HuH-7 (cell line): ENCODE measurements at regions not wholly inside any gene's neighbourhood (a gene's known extent, or its start where the extent isn't known, plus 50 kb on each side); places are given as distances from the start of the nearest gene placed in this dataset.

Experiments
- DNase-seq: peaks from one replicate; pipeline ENCODE4 v3.0.0; 2011; ENCODE audit warnings: low spot score

GRCh38 chr4:60019946-60020345 lies 1180.2 kb upstream of the ADGRL3 start:
- no peak for DNase-seq

- no peak for DNase-seq
Measured at GRCh38 chr4:60020389-60020788, 1179.7 kb upstream of the ADGRL3 start.

- no peak for DNase-seq
Measured at GRCh38 chr4:60033826-60034225, 1166.3 kb upstream of the ADGRL3 start.

GRCh38 chr4:60034361-60034760 lies 1165.8 kb upstream of the ADGRL3 start:
- DNase-seq: no peak

GRCh38 chr4:60039908-60040307 lies 1160.2 kb upstream of the ADGRL3 start:
- DNase-seq: no peak

- DNase-seq: no peak
Measured at GRCh38 chr4:60042231-60042652, 1157.9 kb upstream of the ADGRL3 start.

GRCh38 chr4:60042941-60043340 lies 1157.2 kb upstream of the ADGRL3 start:
- no peak for DNase-seq

- no peak for DNase-seq
Measured at GRCh38 chr4:60078984-60079383, 1121.1 kb upstream of the ADGRL3 start.

GRCh38 chr4:60081839-60082238 lies 1118.3 kb upstream of the ADGRL3 start:
- no peak for DNase-seq

- DNase-seq: no peak
Measured at GRCh38 chr4:60088807-60089486, 1111.2 kb upstream of the ADGRL3 start.

- DNase-seq: no peak
Measured at GRCh38 chr4:60089546-60090273, 1110.4 kb upstream of the ADGRL3 start.

GRCh38 chr4:60096676-60097075 lies 1103.5 kb upstream of the ADGRL3 start:
- no peak for DNase-seq

GRCh38 chr4:60116592-60116991 lies 1083.5 kb upstream of the ADGRL3 start:
- DNase-seq: no peak

- no peak for DNase-seq
Measured at GRCh38 chr4:60117726-60118323, 1082.3 kb upstream of the ADGRL3 start.

GRCh38 chr4:60122820-60123219 lies 1077.3 kb upstream of the ADGRL3 start:
- DNase-seq: no peak

- no peak for DNase-seq
Measured at GRCh38 chr4:60128888-60129287, 1071.2 kb upstream of the ADGRL3 start.

- no peak for DNase-seq
Measured at GRCh38 chr4:60129740-60130139, 1070.4 kb upstream of the ADGRL3 start.

- no peak for DNase-seq
Measured at GRCh38 chr4:60133375-60133774, 1066.8 kb upstream of the ADGRL3 start.

GRCh38 chr4:60134099-60134498 lies 1066.0 kb upstream of the ADGRL3 start:
- no peak for DNase-seq

- DNase-seq: no peak
Measured at GRCh38 chr4:60155088-60155487, 1045.0 kb upstream of the ADGRL3 start.

- DNase-seq: no peak
Measured at GRCh38 chr4:60173103-60173502, 1027.0 kb upstream of the ADGRL3 start.

- no peak for DNase-seq
Measured at GRCh38 chr4:60173718-60174117, 1026.4 kb upstream of the ADGRL3 start.

- no peak for DNase-seq
Measured at GRCh38 chr4:60175241-60175640, 1024.9 kb upstream of the ADGRL3 start.
